ENCODE measurements at regions not wholly inside any gene's neighbourhood (a gene's known extent, or its start where the extent isn't known, plus 50 kb on each side); places are given as distances from the start of the nearest gene placed in this dataset.

DNA sequence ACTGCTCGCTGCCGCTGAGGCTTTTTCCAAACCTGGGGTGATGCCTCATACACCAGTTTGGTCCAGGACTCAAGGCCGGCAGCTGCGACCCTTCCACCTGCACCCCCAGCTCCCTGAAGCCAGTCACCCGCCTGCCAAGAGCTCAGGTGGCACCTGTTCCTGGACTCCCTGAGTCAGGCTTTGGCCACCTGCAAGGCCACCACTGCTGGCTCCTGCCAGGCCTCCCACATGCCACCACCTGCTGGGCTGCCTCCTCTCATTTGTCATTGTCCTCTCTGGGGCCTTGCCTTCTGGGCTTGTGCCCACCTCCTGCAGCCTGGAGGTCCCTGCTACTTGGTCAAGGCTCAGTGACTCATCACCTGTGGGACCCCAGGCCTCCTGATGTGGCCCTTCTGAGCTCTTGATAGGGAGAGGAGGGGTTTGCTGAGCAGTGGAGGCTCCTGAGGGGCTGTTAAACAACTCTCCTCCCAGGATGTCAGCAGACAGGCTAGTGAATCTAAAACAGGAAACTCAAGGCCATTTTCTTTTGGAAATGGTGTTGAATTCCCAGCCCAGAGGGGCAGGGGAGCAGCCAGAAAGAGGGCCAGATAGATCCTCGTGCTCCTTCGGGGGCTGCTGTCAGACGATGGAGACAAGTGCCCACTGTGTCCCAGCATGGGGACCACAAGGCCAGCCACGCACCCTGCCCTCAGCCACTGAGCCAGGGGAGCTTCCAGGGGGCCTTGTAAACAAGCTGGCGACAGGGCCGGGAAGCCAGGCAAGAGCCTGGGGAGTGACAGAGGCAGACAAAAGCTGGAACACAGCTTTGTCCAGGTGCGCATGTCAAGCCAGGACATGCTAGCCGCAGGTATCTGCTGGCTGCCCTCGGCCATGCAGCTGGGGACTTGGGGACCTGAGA is 416.8 kb downstream of the LRATD1 start:
- no peak for FAIRE-seq

DNA sequence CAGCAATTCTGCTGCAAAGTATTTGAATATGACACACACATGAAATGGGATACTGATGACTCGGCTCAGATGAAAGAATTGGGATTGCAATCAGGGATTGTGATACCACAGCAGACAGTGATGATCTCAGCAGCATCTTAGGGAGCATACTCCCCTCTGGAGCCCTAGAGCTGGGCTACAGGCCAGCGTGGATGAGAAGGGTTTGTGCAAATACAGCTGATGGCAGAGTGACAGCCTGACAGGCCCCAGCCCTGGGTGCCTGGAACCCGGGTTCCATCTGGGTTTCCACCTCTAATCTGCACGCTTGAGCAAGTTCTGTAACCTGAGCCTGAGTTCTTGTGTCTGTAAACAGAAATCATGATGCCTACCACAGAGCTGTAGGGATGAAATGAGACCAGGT is 418.0 kb downstream of the LRATD1 start:
- FAIRE-seq = no peak

DNA sequence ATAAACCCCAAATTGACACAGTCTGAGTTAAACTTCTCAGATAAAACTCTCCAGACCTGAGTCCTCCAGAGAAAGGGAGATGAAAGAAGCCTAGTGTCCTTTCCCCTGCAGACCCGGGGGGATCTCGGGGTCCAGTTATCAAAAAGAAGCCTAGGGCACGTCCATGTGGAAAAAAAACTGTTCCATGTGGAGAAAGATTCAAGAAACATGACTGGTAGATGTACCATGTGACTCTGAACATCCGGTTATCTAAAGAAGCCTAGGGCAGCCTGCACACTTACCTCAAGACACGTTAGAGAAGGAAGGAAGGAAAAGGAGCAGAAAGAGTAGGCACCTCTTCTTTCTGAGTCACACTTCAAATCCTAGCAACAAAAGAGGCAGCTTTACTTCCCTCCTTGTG is 421.0 kb downstream of the LRATD1 start:
- no peak for FAIRE-seq

DNA sequence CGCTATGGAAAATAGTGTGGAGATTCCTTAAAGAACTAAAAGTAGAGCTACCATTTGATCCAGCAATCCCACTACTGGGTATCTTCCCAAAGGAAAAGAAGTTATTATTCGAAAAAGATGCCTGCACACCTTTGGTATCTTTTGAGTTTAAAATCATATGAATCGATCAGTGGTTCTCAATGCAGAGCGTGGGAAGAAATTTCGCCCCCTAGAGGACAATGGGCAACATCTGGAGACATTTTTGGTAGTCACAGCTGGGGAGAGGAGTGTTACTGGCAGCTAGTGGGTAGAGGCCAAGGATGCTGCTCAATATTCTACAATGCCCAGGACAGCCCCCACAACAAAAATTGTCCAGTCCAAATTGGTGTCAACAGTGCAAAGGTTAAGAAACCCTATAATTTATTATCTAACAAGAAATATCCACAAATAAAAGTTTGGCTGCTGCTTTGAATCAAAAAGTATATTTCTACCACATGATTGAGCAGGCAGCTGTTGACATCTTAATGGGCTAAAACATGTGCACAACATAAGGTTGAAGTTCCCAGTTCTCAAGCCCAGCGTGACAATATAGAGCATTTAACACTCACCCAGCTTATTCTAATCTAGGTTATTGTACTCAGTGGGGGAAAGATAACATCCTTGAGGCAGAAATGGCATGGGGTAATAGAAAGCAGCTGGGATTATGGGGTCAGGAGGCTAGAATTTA is 425.7 kb downstream of the LRATD1 start:
- no peak for FAIRE-seq

DNA sequence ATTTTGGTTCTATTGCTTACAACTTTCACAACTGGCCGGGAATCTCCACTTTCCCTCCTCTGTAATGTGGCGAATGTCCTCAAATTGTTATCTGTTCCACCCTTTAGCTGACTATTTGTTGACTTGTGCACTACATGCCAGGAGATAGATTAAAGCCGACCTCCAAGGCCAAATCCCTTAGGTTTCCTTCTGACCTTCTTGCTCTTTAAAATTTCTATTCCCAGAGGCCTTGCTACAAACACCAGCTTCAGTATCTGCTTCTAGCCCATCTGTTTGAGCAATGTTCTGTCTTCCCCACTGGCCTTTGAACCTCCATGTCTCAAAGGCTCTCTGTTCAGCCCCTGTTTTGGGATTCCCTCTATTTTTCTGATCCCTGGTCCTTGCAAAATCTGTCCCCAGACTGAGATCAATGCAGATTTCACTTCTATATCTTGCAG is 426.2 kb downstream of the LRATD1 start:
- no peak for FAIRE-seq

- no peak for FAIRE-seq
These were observed 427.5 kb downstream of the LRATD1 start for GRCh38 chr2:15059870-15060512.

GRCh38 chr2:15061268-15061667 is 428.8 kb downstream of the LRATD1 start:
- FAIRE-seq = no peak

GRCh38 chr2:15066138-15066537 is 433.6 kb downstream of the LRATD1 start:
- no peak for FAIRE-seq

DNA sequence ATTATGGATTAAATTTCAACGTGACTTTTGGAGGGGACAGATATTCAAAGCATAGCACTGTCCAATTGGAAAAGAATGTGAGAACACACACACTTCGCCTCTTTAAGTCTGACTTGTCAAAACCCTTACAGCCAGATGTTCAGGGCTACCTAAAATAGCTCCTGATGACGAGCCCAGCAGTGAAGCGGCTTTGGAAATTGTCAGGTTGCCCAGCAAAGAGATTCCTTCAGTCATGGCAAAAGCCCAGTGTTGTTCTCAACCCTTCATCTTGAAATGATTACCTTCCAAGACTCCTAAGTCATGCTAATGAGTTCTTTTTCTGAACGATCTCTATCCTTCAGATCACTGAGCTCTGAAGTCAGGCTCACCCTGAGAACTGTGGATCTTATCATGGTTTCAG is 436.6 kb downstream of the LRATD1 start:
- FAIRE-seq = no peak

- FAIRE-seq = no peak
These were observed 440.3 kb downstream of the LRATD1 start for GRCh38 chr2:15072836-15073235.

GRCh38 chr2:15073664-15074063 is 441.1 kb downstream of the LRATD1 start:
- no peak for FAIRE-seq

GRCh38 chr2:15074319-15074718 is 441.8 kb downstream of the LRATD1 start:
- FAIRE-seq = no peak

DNA sequence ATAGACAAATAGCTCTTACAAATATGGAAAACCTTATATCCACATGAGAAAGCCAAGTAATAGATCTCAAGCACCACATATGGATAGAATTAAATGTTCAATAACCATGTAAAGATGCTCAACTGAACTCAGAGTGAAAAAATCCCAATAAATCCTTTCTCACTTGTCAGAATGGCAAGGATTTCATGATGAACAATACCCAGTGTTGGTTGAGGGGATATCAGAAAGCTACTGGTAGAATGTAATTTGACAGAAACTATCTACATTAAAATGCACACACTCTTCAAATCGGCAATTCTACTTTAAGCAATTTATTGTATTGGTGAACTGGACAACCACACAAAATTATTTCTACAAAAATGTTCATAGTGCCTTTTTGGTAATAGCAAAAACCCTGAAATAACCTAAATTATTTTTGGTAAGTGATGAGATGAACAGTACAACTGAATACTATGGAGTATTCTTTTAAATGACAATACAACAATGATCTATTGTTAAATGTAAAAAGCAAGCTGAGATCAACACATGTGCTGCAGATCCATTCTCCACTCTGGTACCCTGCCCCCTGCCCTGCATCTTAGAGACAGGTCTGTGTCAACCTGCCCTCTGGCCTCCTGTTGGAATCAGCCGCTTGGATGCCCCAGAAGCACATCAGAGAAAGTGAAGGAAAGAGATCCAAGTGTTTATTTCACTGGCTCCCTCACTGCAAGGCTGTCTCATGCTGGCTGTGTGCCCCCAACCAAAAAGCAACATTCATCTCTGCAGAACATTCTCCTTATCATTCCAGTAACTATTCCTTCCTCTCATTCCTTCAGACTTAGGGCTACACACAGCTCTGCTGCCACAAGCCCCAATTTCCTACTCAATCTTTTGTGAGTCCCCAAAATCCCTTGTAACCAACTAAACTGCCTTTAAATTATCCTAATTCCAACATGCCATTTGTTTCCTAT is 442.5 kb downstream of the LRATD1 start:
- FAIRE-seq = no peak

DNA sequence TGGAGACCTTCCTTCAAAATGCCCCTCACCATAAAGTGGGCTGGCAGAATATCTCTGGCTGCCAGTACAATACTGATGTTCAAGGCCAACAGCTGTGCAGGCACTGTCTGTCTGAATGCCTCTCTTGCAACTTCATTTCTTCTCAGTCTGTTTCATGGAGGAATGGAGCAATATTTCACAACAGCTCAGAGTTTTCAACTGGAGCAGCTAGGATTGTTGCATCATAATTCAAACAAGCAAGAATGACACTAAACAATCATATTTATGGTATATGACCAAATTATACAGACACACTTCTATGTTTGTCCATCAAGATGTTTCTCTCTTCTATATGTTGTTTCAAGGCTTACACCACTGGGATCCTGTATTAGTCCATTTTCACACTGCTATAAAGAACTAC is 444.2 kb downstream of the LRATD1 start:
- FAIRE-seq = no peak

GRCh38 chr2:15081356-15081755 is 448.8 kb downstream of the LRATD1 start:
- FAIRE-seq = no peak

DNA sequence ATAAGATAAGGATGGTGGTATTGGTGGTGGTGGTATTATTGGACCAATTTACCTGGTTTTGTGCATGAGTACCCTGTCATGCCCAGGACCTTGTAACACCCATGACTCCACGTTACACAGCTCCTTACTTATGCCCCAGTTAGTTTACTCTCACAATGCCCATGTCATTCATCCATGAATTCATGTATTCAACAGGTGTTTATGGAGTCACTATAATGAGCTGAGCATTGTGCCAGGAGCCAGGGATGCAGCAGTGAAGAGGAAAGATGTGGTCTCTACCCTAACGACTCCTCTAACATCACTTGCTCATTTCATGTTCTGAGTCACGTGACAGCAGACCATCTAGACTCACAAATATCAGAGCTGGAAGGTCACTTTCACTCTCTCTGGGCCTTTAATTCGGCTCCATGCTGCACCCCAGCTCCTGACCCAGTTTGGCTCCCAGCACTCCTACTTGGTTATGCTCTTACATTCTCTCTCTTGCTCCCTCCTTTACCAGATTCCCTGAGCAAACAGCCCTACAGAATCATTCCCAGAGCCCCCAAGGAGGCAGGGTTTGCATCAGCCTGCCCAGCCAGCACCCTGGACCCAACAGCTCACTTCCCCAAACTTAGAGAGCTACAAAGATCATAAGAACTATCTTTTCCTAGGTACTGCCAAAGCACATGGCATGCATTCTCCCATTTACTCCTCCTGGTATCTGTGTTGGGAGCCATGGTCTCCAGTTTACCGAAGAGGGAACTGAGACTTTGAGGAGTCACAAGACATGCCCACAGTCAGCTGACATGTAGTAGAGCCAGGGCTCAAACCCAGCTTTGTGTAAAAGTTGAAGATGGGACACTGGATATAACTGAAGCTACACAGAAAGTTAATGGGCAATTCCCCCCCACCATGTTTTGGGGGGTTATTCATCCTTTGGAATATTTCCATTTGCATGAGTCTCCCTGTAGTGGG is 449.9 kb downstream of the LRATD1 start:
- FAIRE-seq = no peak

- no peak for FAIRE-seq
These were observed 452.4 kb downstream of the LRATD1 start for GRCh38 chr2:15084826-15085489.

- FAIRE-seq = no peak
These were observed 459.7 kb downstream of the LRATD1 start for GRCh38 chr2:15092181-15092580.

GRCh38 chr2:15092691-15093090 is 460.2 kb downstream of the LRATD1 start:
- FAIRE-seq = no peak

- FAIRE-seq = no peak
These were observed 461.6 kb downstream of the LRATD1 start for GRCh38 chr2:15094161-15094560.

- no peak for FAIRE-seq
These were observed 464.3 kb downstream of the NBAS start for GRCh38 chr2:15096873-15097272.

Measured in TTC549 (cell line).